B cell (primary cell): ENCODE measurements at regions not wholly inside any gene's neighbourhood (a gene's known extent, or its start where the extent isn't known, plus 50 kb on each side); places are given as distances from the start of the nearest gene placed in this dataset.

Source experiments
- CTCF ChIP-seq: fragments of 200-600 bp; IDR thresholded peaks from one replicate; pipeline ENCODE4 v1.8.0; 2022; ENCODE audit warnings: antibody characterized with exemption, mild to moderate bottlenecking
- EZH2 ChIP-seq: IDR thresholded peaks from 2 replicates; pipeline ENCODE4 v1.6.1; 2012; ENCODE audit warnings: borderline replicate concordance, low read depth, mild to moderate bottlenecking, moderate library complexity, low read length; ENCODE audit not compliant: insufficient read depth, poor library complexity, severe bottlenecking

- TF ChIP-seq CTCF (no peak), EZH2 (no peak)
These were observed 419.2 kb downstream of the OLFM4 start for GRCh38 chr13:53447863-53448262.
